Endodermal cell (in vitro differentiated cells): ENCODE measurements at regions not wholly inside any gene's neighbourhood (a gene's known extent, or its start where the extent isn't known, plus 50 kb on each side); places are given as distances from the start of the nearest gene placed in this dataset.

Source experiments
- DNase-seq: peaks from one replicate; pipeline ENCODE4 v3.0.0-alpha.2; 2017
- H3K27ac ChIP-seq: 2 replicates; pipeline ENCODE4 v1.5.1; 2013; ENCODE audit warnings: mild to moderate bottlenecking, low read depth, low read length, moderate library complexity
- H3K27me3 ChIP-seq: 2 replicates; pipeline ENCODE4 v1.6.1; 2013; ENCODE audit warnings: mild to moderate bottlenecking, low read length, moderate library complexity; ENCODE audit not compliant: insufficient read depth, control insufficient read depth, poor library complexity, severe bottlenecking
- H3K36me3 ChIP-seq: 2 replicates; pipeline ENCODE4 v1.7.0; 2013; ENCODE audit warnings: mild to moderate bottlenecking, low read length, moderate library complexity; ENCODE audit not compliant: control insufficient read depth, insufficient read depth
- H3K4me1 ChIP-seq: one replicate; pipeline ENCODE4 v1.7.0; 2013; ENCODE audit warnings: low read length; ENCODE audit not compliant: control insufficient read depth, insufficient read depth
- H3K4me3 ChIP-seq: 2 replicates; pipeline ENCODE4 v1.5.1; 2013; ENCODE audit warnings: mild to moderate bottlenecking, low read length, moderate library complexity
- H3K9ac ChIP-seq: 2 replicates; pipeline ENCODE4 v1.6.1; 2013; ENCODE audit warnings: mild to moderate bottlenecking, low read length, moderate library complexity; ENCODE audit not compliant: poor library complexity, severe bottlenecking; ENCODE audit errors: extremely low read depth
- H3K9me3 ChIP-seq: 2 replicates; pipeline ENCODE4 v1.6.1; 2013; ENCODE audit warnings: mild to moderate bottlenecking, low read length, moderate library complexity; ENCODE audit not compliant: control insufficient read depth
- H3K27ac Mint-ChIP-seq: 2 replicates; pipeline ENCODE4 v1.8.0; 2020; ENCODE audit warnings: mixed read lengths
- H3K27me3 Mint-ChIP-seq: 2 replicates; pipeline ENCODE4 v1.8.0; 2021; ENCODE audit warnings: mild to moderate bottlenecking, mixed read lengths; ENCODE audit not compliant: insufficient read depth
- H3K36me3 Mint-ChIP-seq: 2 replicates; pipeline ENCODE4 v1.8.0; 2020; ENCODE audit warnings: low read depth, mixed read lengths
- H3K4me1 Mint-ChIP-seq: 2 replicates; pipeline ENCODE4 v1.8.0; 2020; ENCODE audit warnings: mixed read lengths
- H3K4me3 Mint-ChIP-seq: 2 replicates; pipeline ENCODE4 v1.8.0; 2020; ENCODE audit warnings: mild to moderate bottlenecking, moderate library complexity, mixed read lengths
- H3K9me3 Mint-ChIP-seq: 2 replicates; pipeline ENCODE4 v1.8.0; 2020; ENCODE audit warnings: mild to moderate bottlenecking, mixed read lengths
- CTCF ChIP-seq: fragments of 200-600 bp; sonication (generic); conservative IDR thresholded peaks from 2 replicates; pipeline ENCODE4 v1.5.0; 2021; ENCODE audit warnings: antibody characterized with exemption, mild to moderate bottlenecking
- WGBS, 2 experiments: methylation state at CpG; one replicate each; pipeline versions ENCODE4 v1.1.5 to v1.1.7; 2013; ENCODE audit warnings: missing lambda C conversion rate in 2 of 2, mixed read lengths in 1 of 2; ENCODE audit not compliant: insufficient coverage in 1 of 2, insufficient read length in 1 of 2; 5-methylcytosine and 5-hydroxymethylcytosine counted together

- peaks cover 4% of the 10 kb centered on the region for H3K36me3 Mint-ChIP-seq
- Histone ChIP-seq H3K4me3 (no peak overlapping the region), H3K9ac (no peak overlapping the region), H3K27ac (no peak overlapping the region), H3K4me1 (no peaks in the 10 kb centered on the region), H3K27me3 (no peaks in the 10 kb centered on the region), H3K9me3 (no peaks in the 10 kb centered on the region), H3K36me3 (no peaks in the 10 kb centered on the region)
- TF ChIP-seq CTCF: no peak
- H3K9me3 Mint-ChIP-seq: peaks cover 2% of the 10 kb centered on the region
- H3K4me1 Mint-ChIP-seq: peaks cover 5% of the 10 kb centered on the region
- H3K27me3 Mint-ChIP-seq: no peaks in the 10 kb centered on the region
- no peak overlapping the region for H3K27ac Mint-ChIP-seq
- no peak overlapping the region for H3K4me3 Mint-ChIP-seq
- no peak for DNase-seq
Measured at GRCh38 chrX:42837747-42838146, 59.8 kb upstream of the PPP1R2C start.

DNA sequence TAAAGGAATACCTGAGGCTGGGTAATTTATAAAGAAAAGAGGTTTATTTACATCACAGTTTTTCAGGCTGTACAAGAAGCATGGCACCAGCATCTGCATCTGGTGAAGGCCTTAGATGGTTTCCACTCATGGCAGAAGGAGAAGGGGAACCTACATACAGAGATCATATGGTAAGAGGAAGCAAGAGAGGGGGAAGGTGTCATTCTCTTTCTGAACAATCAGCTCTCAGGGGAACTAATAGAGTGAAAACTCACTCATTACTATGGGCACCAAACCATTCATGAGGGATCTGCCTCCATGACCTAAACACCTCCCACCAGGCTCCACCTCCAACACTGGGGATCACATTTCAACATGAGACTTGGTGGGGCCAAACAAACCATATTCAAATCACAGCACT, 61.7 kb upstream of the PPP1R2C start:
- no peak overlapping the region for H3K27ac Mint-ChIP-seq
- peaks cover 4% of the 10 kb centered on the region for H3K36me3 Mint-ChIP-seq

GRCh38 chrX:42846741-42847140, 68.8 kb upstream of the PPP1R2C start:
- no peaks in the 10 kb centered on the region for H3K4me1 ChIP-seq
- no peak overlapping the region for H3K4me3 ChIP-seq
- TF ChIP-seq CTCF: no peak
- H3K27ac ChIP-seq: no peak overlapping the region
- peaks cover 5% of the 10 kb centered on the region for H3K9me3 ChIP-seq
- H3K9me3 Mint-ChIP-seq: peaks cover 26% of the 10 kb centered on the region
- H3K27me3 ChIP-seq: no peaks in the 10 kb centered on the region
- WGBS, 2 experiments: 100% methylated on average over 1 of the region's 1 CpG; no CpG with 5 or more reads in 1 of the 2 experiments
- H3K27ac Mint-ChIP-seq: no peak overlapping the region
- no peaks in the 10 kb centered on the region for H3K36me3 ChIP-seq
- peaks cover 2% of the 10 kb centered on the region for H3K27me3 Mint-ChIP-seq
- H3K4me3 Mint-ChIP-seq: no peak overlapping the region
- H3K9ac ChIP-seq: no peak overlapping the region
- H3K4me1 Mint-ChIP-seq: no peaks in the 10 kb centered on the region
- no peak for DNase-seq
- H3K36me3 Mint-ChIP-seq: no peaks in the 10 kb centered on the region

More for the DNA sequence above, 61.7 kb upstream of the PPP1R2C start:
- Mint-ChIP-seq H3K4me3 (no peak overlapping the region), H3K9me3 (peaks cover 2% of the 10 kb centered on the region), H3K4me1 (peaks cover 5% of the 10 kb centered on the region), H3K27me3 (no peaks in the 10 kb centered on the region)
- no peaks in the 10 kb centered on the region for H3K36me3 ChIP-seq
- H3K9me3 ChIP-seq: no peaks in the 10 kb centered on the region
- no peaks in the 10 kb centered on the region for H3K4me1 ChIP-seq
- TF ChIP-seq CTCF: no peak
- H3K27ac ChIP-seq: no peak overlapping the region
- no peak for DNase-seq
- no peaks in the 10 kb centered on the region for H3K27me3 ChIP-seq
- no peak overlapping the region for H3K4me3 ChIP-seq
- no peak overlapping the region for H3K9ac ChIP-seq
